Activated CD4-positive, alpha-beta memory T cell treated with anti-CD3 and anti-CD28 coated beads for 36 hours (primary cell): ENCODE measurements at regions not wholly inside any gene's neighbourhood (a gene's known extent, or its start where the extent isn't known, plus 50 kb on each side); places are given as distances from the start of the nearest gene placed in this dataset.

Source experiments
- CTCF ChIA-PET: fragments of 350-600 bp; sonication (Branson Sonifier 250); formaldehyde crosslinking; loops from one replicate; lab custom pipeline; 2021; ENCODE audit warnings: antibody characterized with exemption, inconsistent platforms; lab: Charles Lee
- POLR2A ChIA-PET: fragments of 350-600 bp; sonication (Branson Sonifier 250); formaldehyde crosslinking; loops from one replicate; lab custom pipeline; 2021; ENCODE audit warnings: antibody characterized with exemption; lab: Charles Lee
- DNase-seq: peaks from one replicate; pipeline ENCODE4 v3.0.0-alpha.2; 2020
- H3K27ac Mint-ChIP-seq: one replicate; pipeline ENCODE4 v1.8.0; 2021; ENCODE audit warnings: mixed read lengths
- H3K27me3 Mint-ChIP-seq: one replicate; pipeline ENCODE4 v1.8.0; 2021; ENCODE audit warnings: mixed read lengths
- H3K36me3 Mint-ChIP-seq: one replicate; pipeline ENCODE4 v1.8.0; 2021; ENCODE audit warnings: mixed read lengths
- H3K4me1 Mint-ChIP-seq: one replicate; pipeline ENCODE4 v1.8.0; 2021; ENCODE audit warnings: low read depth, mixed read lengths
- H3K4me3 Mint-ChIP-seq: one replicate; pipeline ENCODE4 v1.8.0; 2021; ENCODE audit warnings: mild to moderate bottlenecking, mixed read lengths
- H3K9me3 Mint-ChIP-seq: one replicate; pipeline ENCODE4 v1.8.0; 2021; ENCODE audit warnings: mixed read lengths
- intact Hi-C: fragments of 100-400 bp; cut with micrococcal nuclease; formaldehyde crosslinking; loops from one replicate; pipeline ENCODE4 v1.15.1; 2023

DNA sequence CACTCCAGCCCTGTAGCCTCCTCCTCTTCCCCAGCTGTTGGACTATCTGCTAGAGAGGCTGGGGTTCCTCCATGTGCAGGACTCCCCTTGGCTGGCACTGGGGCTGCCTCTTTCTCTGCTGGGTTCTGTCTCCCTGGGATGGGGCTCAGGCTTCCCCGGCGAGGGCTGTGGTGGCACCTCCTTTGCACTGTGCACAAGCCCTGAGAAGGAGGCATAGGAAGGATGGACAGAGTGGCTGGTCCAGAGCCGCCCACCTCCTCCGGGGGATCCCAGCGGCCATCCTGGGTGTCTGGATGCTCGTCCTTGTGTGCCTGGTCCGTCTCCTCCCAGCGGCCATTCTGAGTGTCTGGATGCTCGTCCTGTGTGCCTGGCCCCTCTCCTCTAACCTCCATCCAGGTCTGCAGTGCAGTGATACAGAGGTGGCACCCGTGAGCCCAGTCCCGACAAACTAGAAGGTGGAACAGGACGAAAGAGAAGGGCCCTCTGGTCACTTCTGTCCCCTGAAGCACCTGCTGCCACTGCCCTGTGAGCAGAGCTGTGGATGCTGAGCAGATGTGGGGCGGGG lies 633.7 kb downstream of the BRD1 start:
- peaks cover 2% of the 10 kb centered on the region for H3K27me3 Mint-ChIP-seq

DNA sequence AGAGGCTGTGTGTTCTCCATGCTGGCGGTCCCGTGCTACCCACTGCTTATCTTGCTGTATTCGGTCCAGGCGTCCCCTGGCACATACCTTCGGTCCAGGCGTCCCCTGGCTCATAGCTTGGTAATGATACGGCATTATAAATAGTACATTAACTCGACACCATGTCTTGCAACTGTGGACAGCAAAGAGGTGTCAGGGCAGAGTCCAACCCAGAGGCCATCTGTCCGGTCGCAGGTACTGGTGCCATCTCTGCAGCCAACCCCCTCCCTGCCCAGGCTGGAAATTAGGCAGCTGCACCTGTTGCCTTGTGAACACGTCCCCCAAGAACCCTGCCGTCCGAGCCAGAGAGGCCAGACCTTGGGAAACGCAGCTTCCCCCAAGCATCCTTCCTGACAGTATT lies 634.3 kb downstream of the BRD1 start:
- Mint-ChIP-seq H3K27ac (no peak overlapping the region), H3K27me3 (peaks cover 2% of the 10 kb centered on the region), H3K4me1 (no peaks in the 10 kb centered on the region), H3K36me3 (no peaks in the 10 kb centered on the region), H3K9me3 (no peaks in the 10 kb centered on the region), H3K4me3 (no peak overlapping the region)
- DNase-seq = no peak
- intact Hi-C loops = no loop called here
- POLR2A ChIA-PET = no interaction called here
- CTCF ChIA-PET = no interaction called here

More for the DNA sequence above, 633.7 kb downstream of the BRD1 start:
- no peak overlapping the region for H3K27ac Mint-ChIP-seq
- CTCF ChIA-PET = no interaction called here
- no peak for DNase-seq
- intact Hi-C loops = no loop called here
- H3K4me3 Mint-ChIP-seq = no peak overlapping the region
- H3K36me3 Mint-ChIP-seq = no peaks in the 10 kb centered on the region
- POLR2A ChIA-PET = no interaction called here
- no peaks in the 10 kb centered on the region for H3K9me3 Mint-ChIP-seq
- no peaks in the 10 kb centered on the region for H3K4me1 Mint-ChIP-seq

DNA sequence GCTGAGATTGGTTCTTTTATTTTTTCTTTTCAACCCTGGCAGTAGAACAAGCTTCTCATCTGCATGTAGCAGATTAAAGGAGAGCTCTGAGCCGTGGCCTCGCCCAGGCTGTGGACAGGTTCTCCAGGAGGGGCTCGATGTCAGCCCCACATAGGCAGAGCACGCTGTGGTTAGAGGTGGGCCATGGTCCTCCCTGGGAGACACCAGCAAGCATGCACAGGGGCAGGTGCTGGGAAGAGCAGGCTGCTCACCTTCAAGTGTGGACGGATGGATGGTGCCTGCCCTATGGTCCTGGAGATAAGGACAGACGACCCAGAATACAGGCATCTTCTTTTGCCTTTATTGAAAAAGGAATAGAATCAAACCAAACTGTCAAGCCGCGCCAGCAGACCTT lies 634.8 kb downstream of the BRD1 start:
- Mint-ChIP-seq H3K4me1 (no peaks in the 10 kb centered on the region), H3K27ac (no peak overlapping the region), H3K4me3 (no peak overlapping the region), H3K9me3 (no peaks in the 10 kb centered on the region), H3K27me3 (peaks cover 2% of the 10 kb centered on the region), H3K36me3 (no peaks in the 10 kb centered on the region)
- intact Hi-C loops = no loop called here
- DNase-seq = no peak
- ChIA-PET CTCF (no interaction called here), POLR2A (no interaction called here)

DNA sequence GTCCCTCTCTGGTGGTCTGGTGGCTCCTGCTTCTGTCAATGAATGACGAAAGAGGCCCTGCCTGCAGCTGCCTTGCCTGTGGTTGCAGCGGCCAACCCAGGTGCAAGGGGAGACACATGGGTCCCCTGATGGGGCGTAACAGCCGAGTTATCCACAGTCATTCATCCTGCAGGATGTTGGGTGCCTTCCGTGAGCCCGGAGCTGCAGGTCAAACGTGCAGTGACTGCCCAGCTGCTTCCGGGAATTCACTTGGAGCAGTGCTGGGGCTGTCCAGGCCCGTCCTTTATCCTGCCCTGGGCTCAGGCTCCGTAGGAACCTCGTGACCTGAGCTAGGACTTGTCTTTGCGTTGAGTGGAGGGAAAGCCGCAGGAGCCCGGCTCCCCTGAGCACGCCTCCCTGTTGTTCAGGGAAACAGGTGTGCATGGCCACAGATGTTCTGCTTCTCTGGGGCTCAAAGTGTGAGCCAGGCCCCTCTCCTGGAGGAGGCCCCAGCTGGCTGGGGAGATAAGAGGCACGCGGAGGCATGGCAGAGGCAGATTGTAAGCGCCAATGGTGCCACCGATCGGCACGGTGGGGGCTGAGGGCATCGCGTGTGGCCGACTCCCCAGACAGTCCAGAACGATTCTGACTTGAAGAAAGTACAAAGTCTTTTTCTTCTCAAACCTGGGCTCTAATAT lies 635.4 kb downstream of the BRD1 start:
- POLR2A ChIA-PET = no interaction called here
- Mint-ChIP-seq H3K36me3 (no peaks in the 10 kb centered on the region), H3K9me3 (no peaks in the 10 kb centered on the region), H3K4me1 (no peaks in the 10 kb centered on the region), H3K4me3 (no peak overlapping the region), H3K27ac (no peak overlapping the region), H3K27me3 (peaks cover 2% of the 10 kb centered on the region)
- CTCF ChIA-PET = no interaction called here
- DNase-seq = no peak
- intact Hi-C loops = no loop called here

DNA sequence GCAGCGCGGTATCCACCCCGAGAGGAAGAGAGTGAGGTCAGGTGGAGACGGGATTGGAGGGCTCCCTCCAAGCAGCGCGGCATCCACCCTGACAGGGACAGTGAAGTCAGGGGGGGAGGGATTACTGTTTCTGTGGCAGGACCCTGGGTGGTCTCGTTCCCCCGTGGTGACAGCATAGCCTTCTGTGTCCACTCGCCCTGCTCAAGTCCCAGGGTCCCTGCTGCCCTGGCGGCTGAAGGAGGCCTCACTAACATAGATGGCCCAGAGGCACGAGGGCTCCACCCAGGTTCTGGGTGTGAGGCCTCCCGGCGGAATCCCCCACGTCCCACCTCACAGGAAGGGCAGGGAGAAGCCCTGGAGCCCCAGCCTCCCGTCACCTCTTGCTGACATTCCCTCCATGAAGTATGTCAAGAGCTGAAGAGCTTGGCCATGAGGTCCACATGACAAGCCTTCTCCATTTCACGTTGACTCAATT lies 636.1 kb downstream of the BRD1 start:
- no peak for DNase-seq
- H3K27ac Mint-ChIP-seq = no peak overlapping the region
- peaks cover 4% of the 10 kb centered on the region for H3K27me3 Mint-ChIP-seq
- no peaks in the 10 kb centered on the region for H3K36me3 Mint-ChIP-seq
- H3K4me3 Mint-ChIP-seq = no peak overlapping the region
- ChIA-PET CTCF (no interaction called here), POLR2A (no interaction called here)
- intact Hi-C loops = no loop called here
- no peaks in the 10 kb centered on the region for H3K4me1 Mint-ChIP-seq
- no peaks in the 10 kb centered on the region for H3K9me3 Mint-ChIP-seq

DNA sequence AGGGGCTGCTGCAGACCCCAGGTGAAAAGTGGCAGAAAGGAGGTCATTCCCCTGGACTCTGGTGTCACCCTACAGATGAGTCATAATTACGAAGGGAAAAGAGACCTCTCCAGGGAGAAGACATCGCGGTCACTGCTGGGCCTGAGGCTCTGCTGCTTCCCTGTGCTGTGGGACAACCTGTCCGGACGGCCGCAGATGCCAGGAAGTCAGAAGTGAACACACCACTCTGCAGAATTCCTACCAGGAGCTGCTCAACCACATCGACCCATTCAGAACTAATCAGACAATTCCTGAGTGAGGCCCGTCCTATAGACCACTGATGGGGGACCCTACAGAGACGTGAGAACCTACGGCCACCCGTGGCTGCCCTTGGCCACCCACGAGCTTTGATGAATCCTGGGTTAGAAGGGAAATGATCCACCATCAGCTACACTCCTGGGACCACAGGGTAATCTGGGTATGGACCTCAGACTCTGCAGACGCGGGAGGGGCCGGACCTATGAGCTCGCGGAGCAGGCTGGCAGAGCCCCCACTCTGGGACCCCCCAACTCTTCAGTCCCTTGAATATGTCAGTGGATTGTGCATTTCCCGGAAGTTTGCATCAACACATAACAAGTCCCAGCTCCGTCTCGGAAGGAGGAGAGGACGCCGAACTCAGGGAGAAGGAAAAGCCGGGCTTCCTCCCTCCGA lies 636.7 kb downstream of the BRD1 start:
- intact Hi-C loops = no loop called here
- POLR2A ChIA-PET = no interaction called here
- H3K36me3 Mint-ChIP-seq = no peaks in the 10 kb centered on the region

DNA sequence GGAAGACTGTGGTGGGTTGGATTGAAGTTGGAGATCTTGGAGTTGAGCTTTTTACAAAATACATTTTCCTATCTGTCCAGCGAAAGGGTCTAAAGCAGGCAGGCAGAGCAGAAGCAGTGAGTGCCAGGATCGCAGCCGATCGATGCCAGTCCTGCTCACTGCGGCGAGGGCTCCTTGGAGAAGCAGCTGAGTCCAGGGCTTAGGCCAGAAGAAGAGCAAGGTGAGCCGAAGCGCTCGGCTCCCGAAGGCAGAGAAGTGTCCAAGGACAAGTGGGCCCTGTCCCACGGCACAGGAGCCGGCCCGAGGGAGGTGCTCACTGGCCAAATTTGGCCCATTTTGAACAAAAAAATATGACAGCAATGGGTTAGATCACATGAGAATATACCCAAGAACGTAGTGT lies 637.8 kb downstream of the BRD1 start:
- H3K36me3 Mint-ChIP-seq = no peaks in the 10 kb centered on the region
- no peak overlapping the region for H3K4me3 Mint-ChIP-seq
- peaks cover 6% of the 10 kb centered on the region for H3K27me3 Mint-ChIP-seq
- H3K27ac Mint-ChIP-seq = no peak overlapping the region
- no peaks in the 10 kb centered on the region for H3K9me3 Mint-ChIP-seq
- H3K4me1 Mint-ChIP-seq = no peaks in the 10 kb centered on the region
- CTCF ChIA-PET = no interaction called here
- DNase-seq = no peak
- POLR2A ChIA-PET = no interaction called here
- intact Hi-C loops = no loop called here

More for the DNA sequence above, 636.7 kb downstream of the BRD1 start:
- H3K27me3 Mint-ChIP-seq = peaks cover 6% of the 10 kb centered on the region
- CTCF ChIA-PET = no interaction called here
- H3K9me3 Mint-ChIP-seq = no peaks in the 10 kb centered on the region
- H3K4me1 Mint-ChIP-seq = no peaks in the 10 kb centered on the region
- no peak for DNase-seq
- no peak overlapping the region for H3K4me3 Mint-ChIP-seq
- no peak overlapping the region for H3K27ac Mint-ChIP-seq

DNA sequence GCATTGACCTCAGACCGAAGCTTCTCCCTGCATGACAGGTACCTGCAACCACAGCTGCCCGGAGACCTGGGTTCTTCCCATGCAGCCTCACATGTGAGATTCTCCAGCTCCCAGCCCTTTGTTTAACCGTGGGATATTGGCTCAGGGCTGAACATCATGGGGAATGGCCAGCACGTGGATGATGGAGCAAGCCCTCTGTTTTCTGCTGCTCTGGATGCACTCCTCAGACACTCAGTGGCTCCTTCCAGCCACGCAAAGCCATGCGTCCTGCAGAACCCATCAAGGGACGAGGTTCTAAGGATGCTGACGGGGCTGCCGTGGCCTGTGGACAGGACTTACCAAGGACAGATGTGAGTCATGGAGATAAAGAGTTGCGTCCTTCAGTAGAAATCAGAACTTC lies 639.1 kb downstream of the BRD1 start:
- DNase-seq = no peak
- intact Hi-C loops = no loop called here
- POLR2A ChIA-PET = no interaction called here
- Mint-ChIP-seq H3K4me3 (no peak overlapping the region), H3K4me1 (no peaks in the 10 kb centered on the region), H3K27me3 (peaks cover 6% of the 10 kb centered on the region), H3K9me3 (no peaks in the 10 kb centered on the region), H3K27ac (no peak overlapping the region), H3K36me3 (no peaks in the 10 kb centered on the region)
- CTCF ChIA-PET = no interaction called here

DNA sequence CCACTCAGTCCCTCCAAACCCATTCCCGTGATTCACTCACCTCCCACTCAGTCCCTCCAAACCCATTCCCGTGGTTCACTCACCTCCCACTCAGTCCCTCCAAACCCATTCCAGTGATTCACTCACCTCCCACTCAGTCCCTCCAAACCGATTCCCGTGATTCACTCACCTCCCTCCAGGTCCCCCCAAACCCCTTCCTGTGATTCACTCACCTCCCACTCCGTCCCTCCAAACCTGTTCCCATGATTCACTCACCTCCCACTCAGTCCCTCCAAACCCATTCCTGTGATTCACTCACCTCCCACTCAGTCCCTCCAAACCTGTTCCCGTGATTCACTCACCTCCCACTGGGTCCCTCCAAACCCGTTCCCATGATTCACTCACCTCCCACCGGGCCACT lies 639.6 kb downstream of the BRD1 start:
- H3K36me3 Mint-ChIP-seq = no peaks in the 10 kb centered on the region
- H3K9me3 Mint-ChIP-seq = no peaks in the 10 kb centered on the region
- no peak overlapping the region for H3K4me3 Mint-ChIP-seq
- H3K27me3 Mint-ChIP-seq = peaks cover 6% of the 10 kb centered on the region
- ChIA-PET POLR2A (no interaction called here), CTCF (no interaction called here)
- no peak for DNase-seq
- intact Hi-C loops = no loop called here
- H3K4me1 Mint-ChIP-seq = no peaks in the 10 kb centered on the region
- H3K27ac Mint-ChIP-seq = no peak overlapping the region

DNA sequence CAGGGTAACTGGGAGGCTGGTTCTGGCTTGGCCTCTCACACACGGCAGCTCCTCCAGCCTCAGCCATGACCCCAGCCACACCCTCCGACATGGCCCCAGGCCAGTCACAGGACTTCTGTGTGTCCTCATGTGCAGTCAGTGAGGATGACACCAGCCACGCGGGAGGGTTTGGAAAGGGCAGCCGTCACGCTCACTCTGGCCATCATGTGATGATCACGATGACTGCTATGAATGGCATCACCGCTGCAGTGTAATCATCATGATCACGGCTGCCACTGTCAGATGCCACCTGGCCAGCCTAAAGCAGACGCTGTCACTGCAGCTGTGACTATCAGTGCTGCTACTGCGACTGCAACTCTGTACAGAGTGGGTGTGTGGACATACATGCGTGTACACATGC lies 640.9 kb downstream of the BRD1 start:
- Mint-ChIP-seq H3K9me3 (no peaks in the 10 kb centered on the region), H3K4me3 (no peak overlapping the region), H3K27me3 (peaks cover 6% of the 10 kb centered on the region), H3K36me3 (no peaks in the 10 kb centered on the region), H3K4me1 (no peaks in the 10 kb centered on the region), H3K27ac (no peak overlapping the region)
- DNase-seq = no peak
- POLR2A ChIA-PET = no interaction called here
- CTCF ChIA-PET = no interaction called here
- intact Hi-C loops = no loop called here

DNA sequence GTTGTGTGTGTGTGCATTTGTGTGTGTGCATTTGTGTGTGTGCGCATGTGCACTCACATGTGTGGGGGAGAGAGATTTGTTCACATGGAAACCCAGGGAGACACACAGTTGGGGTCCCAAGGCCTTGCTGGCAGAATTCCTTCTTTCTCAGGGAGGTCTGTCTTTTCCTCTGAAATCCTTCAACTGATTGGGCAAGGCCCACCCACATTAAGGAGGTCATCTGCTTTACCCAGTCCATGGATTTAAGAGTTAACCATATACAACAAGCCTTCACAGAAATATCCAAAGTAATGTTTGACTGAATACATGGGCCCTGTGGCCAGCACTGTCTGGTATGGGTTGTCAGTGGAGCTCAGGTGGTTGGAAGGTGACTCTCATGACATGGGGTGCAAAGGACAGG lies 641.4 kb downstream of the BRD1 start:
- H3K36me3 Mint-ChIP-seq = no peaks in the 10 kb centered on the region
- intact Hi-C loops = no loop called here
- H3K4me1 Mint-ChIP-seq = no peaks in the 10 kb centered on the region
- no peaks in the 10 kb centered on the region for H3K9me3 Mint-ChIP-seq
- no peak overlapping the region for H3K27ac Mint-ChIP-seq
- CTCF ChIA-PET = no interaction called here
- no peak for DNase-seq
- POLR2A ChIA-PET = no interaction called here
- H3K27me3 Mint-ChIP-seq = peaks cover 6% of the 10 kb centered on the region
- H3K4me3 Mint-ChIP-seq = no peak overlapping the region

DNA sequence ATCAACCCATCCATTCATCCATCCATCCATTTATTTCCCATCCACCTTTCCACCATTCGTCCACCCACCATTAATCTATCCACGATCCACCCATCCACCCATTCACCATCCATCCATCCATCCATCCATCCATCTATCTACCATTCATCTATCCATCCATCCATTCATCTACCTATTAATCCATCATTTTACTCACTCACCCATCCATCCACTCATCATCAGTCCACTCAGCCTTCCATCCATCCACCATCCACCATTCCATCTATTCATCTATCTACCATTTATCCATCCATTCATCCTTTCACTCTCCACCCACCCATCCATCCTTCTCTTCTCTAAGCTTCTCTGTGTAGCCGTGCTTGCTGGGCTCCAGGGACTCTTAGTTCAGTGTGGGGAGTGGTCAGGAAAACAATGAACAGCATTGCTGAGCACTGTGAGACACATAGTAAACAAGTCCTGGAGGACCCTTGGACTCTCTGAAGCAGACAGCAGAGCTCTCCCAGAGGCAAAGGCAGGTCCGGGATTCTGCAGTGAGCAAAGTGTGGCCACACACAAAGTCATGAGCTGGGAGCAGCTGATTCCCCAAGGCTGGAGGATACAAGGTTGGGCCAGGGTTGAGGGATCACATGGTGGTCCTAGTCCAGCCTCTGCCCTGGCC lies 642.2 kb downstream of the BRD1 start:
- peaks cover 7% of the 10 kb centered on the region for H3K27me3 Mint-ChIP-seq
- CTCF ChIA-PET = no interaction called here
- POLR2A ChIA-PET = interaction anchor here (0.6 kb wide), 1 partner anchor 91 kb away, joined by 3 read pairs; no protein-coding TSS in a partner anchor
- H3K4me1 Mint-ChIP-seq = no peaks in the 10 kb centered on the region
- H3K27ac Mint-ChIP-seq = no peak overlapping the region
- no peak for DNase-seq
- H3K4me3 Mint-ChIP-seq = no peak overlapping the region
- intact Hi-C loops = no loop called here
- no peaks in the 10 kb centered on the region for H3K9me3 Mint-ChIP-seq
- H3K36me3 Mint-ChIP-seq = no peaks in the 10 kb centered on the region
